Stomach (tissue), 4 donors: ENCODE measurements at regions not wholly inside any gene's neighbourhood (a gene's known extent, or its start where the extent isn't known, plus 50 kb on each side); places are given as distances from the start of the nearest gene placed in this dataset.
"Not testable (repeated sequence)": the region's sequence is repeated elsewhere in the genome, so short reads cannot be mapped to it uniquely, and the experiment has no call there.

Source experiments
- POLR2A ChIP-seq, 4 donors: fragments of 450-650 bp; IDR thresholded peaks; one replicate each; pipeline ENCODE4 v1.6.1; 2016; ENCODE audit warnings: antibody characterized with exemption in 4 of 4, control low read depth in 2 of 4, mild to moderate bottlenecking in 1 of 4, moderate library complexity in 1 of 4
- POLR2AphosphoS5 ChIP-seq, 3 donors: sonication (generic); formaldehyde crosslinking; IDR thresholded peaks; one replicate each; pipeline ENCODE4 v1.6.1; 2016; ENCODE audit warnings: antibody characterized with exemption in 3 of 3
- TF ChIP-seq, protein P1 (sequence below), 7 experiments: fragments of 450-650 bp in 4 of 7; fragments of 200-600 bp in 3 of 7; sonication (generic) in 3 of 7; IDR thresholded peaks; one replicate each; pipeline ENCODE4 v1.5.1; 2016 to 2019; ENCODE audit warnings: antibody characterized with exemption in 7 of 7, control low read depth in 2 of 7, mild to moderate bottlenecking in 1 of 7

DNA sequence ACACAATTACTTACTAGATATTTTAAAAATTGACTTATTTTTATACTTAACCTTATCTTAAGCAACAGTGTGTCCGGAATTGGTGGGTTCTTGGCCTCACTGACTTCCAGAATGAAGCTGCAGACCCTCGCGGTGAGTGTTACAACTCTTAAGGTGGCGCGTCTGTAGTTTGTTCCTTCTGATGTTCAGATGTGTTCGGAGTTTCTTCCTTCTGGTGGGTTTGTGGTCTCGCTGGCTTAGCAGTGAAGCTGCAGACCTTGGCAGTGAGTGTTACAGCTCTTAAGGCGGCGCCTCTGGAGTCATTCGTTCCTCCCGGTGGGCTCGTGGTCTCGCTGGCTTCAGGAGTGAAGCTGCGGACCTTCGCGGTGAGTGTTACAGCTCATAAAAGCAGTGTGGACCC is 322.5 kb upstream of the CITED2 start:
- TF ChIP-seq POLR2A, POLR2AphosphoS5 (IDR thresholded peaks at IDR 0.05): not testable (repeated sequence)
- TF ChIP-seq, protein P1, sequence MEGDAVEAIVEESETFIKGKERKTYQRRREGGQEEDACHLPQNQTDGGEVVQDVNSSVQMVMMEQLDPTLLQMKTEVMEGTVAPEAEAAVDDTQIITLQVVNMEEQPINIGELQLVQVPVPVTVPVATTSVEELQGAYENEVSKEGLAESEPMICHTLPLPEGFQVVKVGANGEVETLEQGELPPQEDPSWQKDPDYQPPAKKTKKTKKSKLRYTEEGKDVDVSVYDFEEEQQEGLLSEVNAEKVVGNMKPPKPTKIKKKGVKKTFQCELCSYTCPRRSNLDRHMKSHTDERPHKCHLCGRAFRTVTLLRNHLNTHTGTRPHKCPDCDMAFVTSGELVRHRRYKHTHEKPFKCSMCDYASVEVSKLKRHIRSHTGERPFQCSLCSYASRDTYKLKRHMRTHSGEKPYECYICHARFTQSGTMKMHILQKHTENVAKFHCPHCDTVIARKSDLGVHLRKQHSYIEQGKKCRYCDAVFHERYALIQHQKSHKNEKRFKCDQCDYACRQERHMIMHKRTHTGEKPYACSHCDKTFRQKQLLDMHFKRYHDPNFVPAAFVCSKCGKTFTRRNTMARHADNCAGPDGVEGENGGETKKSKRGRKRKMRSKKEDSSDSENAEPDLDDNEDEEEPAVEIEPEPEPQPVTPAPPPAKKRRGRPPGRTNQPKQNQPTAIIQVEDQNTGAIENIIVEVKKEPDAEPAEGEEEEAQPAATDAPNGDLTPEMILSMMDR (IDR thresholded peaks at IDR 0.05), result not testable (repeated sequence)
